ENCODE measurements at regions not wholly inside any gene's neighbourhood (a gene's known extent, or its start where the extent isn't known, plus 50 kb on each side); places are given as distances from the start of the nearest gene placed in this dataset.
"Not testable (repeated sequence)": the region's sequence is repeated elsewhere in the genome, so short reads cannot be mapped to it uniquely, and the experiment has no call there.

- ChIA-PET CTCF (no interaction called here), POLR2A (no interaction called here)
Observed at GRCh38 chr13:38415233-38415632, 65.6 kb downstream of the UFM1 start.

- POLR2A ChIA-PET = no interaction called here
Observed at GRCh38 chr13:38417241-38417640, 67.6 kb downstream of the UFM1 start.

GRCh38 chr13:38417727-38418126 lies 68.1 kb downstream of the UFM1 start:
- ChIA-PET CTCF (no interaction called here), POLR2A (no interaction called here)

More at GRCh38 chr13:38417241-38417640, 67.6 kb downstream of the UFM1 start:
- CTCF ChIA-PET = no interaction called here

GRCh38 chr13:38418286-38418685 lies 68.6 kb downstream of the UFM1 start:
- ChIA-PET CTCF (interaction anchor here (0.5 kb wide), 1 partner anchor 114 kb away, joined by 5 read pairs; no protein-coding TSS in a partner anchor), POLR2A (no interaction called here)

GRCh38 chr13:38419312-38419873 lies 69.7 kb downstream of the UFM1 start:
- CTCF ChIA-PET = no interaction called here
- POLR2A ChIA-PET = no interaction called here

GRCh38 chr13:38421590-38422560 lies 72.2 kb downstream of the UFM1 start:
- ChIA-PET CTCF (no interaction called here), POLR2A (no interaction called here)

- CTCF ChIA-PET = no interaction called here
- POLR2A ChIA-PET = no interaction called here
Observed at GRCh38 chr13:38429916-38430315, 80.3 kb downstream of the UFM1 start.

- CTCF ChIA-PET = no interaction called here
- POLR2A ChIA-PET = no interaction called here
Observed at GRCh38 chr13:38430796-38431195, 81.1 kb downstream of the UFM1 start.

- CTCF ChIA-PET = no interaction called here
Observed at GRCh38 chr13:38440666-38441065, 91.0 kb downstream of the UFM1 start.

GRCh38 chr13:38444904-38445303 lies 95.3 kb downstream of the UFM1 start:
- ChIA-PET CTCF (no interaction called here), POLR2A (no interaction called here)

More at GRCh38 chr13:38440666-38441065, 91.0 kb downstream of the UFM1 start:
- POLR2A ChIA-PET = no interaction called here

- POLR2A ChIA-PET = no interaction called here
- CTCF ChIA-PET = no interaction called here
Observed at GRCh38 chr13:38452656-38453055, 103.0 kb downstream of the UFM1 start.

GRCh38 chr13:38462605-38463004 lies 113.0 kb downstream of the UFM1 start:
- CTCF ChIA-PET = no interaction called here

GRCh38 chr13:38463048-38463447 lies 113.4 kb downstream of the UFM1 start:
- ChIA-PET CTCF (no interaction called here), POLR2A (no interaction called here)

More at GRCh38 chr13:38462605-38463004, 113.0 kb downstream of the UFM1 start:
- POLR2A ChIA-PET = no interaction called here

- POLR2A ChIA-PET, CTCF ChIA-PET: not testable (repeated sequence)
Observed at GRCh38 chr13:38472411-38472810, 122.8 kb downstream of the UFM1 start.

GRCh38 chr13:38473305-38473704 lies 123.7 kb downstream of the UFM1 start:
- ChIA-PET POLR2A (no interaction called here), CTCF (no interaction called here)

- ChIA-PET POLR2A (interaction anchor here (0.5 kb wide), 1 partner anchor 606 kb away, joined by 3 read pairs; no protein-coding TSS in a partner anchor), CTCF (no interaction called here)
Observed at GRCh38 chr13:38477676-38478075, 128.0 kb downstream of the UFM1 start.

- ChIA-PET CTCF (no interaction called here), POLR2A (no interaction called here)
Observed at GRCh38 chr13:38483623-38484022, 134.0 kb downstream of the UFM1 start.

GRCh38 chr13:38490657-38491056 lies 141.0 kb downstream of the UFM1 start:
- CTCF ChIA-PET = no interaction called here
- POLR2A ChIA-PET = no interaction called here

- ChIA-PET CTCF (no interaction called here), POLR2A (no interaction called here)
Observed at GRCh38 chr13:38494445-38494844, 144.8 kb downstream of the UFM1 start.

GRCh38 chr13:38496917-38497316 lies 147.3 kb downstream of the UFM1 start:
- ChIA-PET CTCF (no interaction called here), POLR2A (no interaction called here)

GRCh38 chr13:38498271-38498670 lies 148.6 kb downstream of the UFM1 start:
- ChIA-PET POLR2A (no interaction called here), CTCF (no interaction called here)

GRCh38 chr13:38514575-38514974 lies 164.9 kb downstream of the UFM1 start:
- ChIA-PET POLR2A (no interaction called here), CTCF (no interaction called here)
